Fibroblast of skin of right biceps (primary cell): ENCODE measurements at regions not wholly inside any gene's neighbourhood (a gene's known extent, or its start where the extent isn't known, plus 50 kb on each side); places are given as distances from the start of the nearest gene placed in this dataset.

Experiments
- DNase-seq: peaks from one replicate; pipeline ENCODE4 v3.0.0-alpha.2; 2013

DNA sequence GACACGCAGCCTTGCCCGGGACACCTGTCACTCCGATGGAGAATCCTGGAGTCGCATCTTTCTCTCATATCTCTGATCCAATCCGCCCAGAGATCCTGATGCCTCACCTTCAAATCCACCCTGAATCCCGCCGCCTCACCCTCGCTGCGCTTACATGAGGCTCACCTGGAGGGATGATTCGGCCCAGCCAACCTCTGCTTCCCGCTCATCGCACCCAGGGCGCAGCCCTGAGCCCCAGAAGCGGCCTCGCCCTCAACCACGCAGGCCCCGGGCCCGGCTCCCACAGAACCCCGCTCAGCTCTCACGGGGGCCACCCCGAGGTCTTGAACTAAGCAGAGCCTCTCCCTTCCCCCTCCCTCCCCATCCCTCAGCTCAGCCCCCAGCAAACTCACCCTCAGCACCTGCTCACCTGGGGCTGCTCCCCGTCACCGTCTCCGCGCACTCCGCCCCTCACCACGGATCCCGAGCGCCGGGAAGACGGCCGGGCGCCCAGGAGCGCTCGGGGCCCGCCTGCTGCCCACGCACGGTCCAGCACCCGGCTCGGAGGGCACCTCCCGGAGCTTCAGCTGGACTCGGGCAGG, 160.0 kb downstream of the NDUFA10 start:
- DNase-seq = no peak

DNA sequence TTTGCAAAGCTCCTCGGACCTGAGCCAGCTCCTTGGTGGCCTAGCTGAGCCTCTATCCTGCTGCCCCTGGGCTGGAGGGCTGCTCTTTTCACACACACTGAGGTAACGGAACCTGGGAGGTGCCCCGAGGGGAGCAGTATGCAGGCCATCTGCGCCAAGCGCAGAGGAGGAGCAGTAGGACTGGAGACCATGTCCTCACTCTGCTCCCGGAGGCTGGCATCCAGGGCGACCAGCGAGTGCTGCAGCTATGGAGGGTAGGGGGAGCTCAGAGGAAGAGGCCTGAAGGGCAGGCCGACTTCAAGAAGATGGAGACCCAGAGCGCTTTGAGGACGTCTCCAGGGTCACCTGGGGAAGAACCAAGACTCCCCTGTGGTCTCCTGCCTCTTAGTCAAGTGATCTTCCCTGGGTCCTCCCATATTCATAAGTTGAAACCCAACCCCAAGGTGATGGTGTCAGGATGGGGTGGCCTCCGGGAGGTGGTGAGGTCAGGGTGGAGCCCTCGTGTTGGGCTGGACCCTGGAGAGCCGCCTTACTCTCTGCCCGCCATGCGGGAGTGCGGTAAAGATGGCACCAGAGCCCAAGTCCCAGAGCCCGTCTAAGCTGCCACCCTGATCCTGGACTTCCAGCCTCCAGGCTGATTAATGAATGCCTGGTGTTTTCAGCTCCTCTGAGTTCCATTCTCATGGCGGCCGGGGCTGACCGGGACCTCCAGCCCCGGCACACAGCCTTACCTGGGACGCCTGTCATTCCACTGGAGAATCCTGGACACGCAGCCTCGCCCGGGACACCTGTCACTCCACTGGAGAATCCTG, 160.7 kb downstream of the NDUFA10 start:
- DNase-seq = no peak

DNA sequence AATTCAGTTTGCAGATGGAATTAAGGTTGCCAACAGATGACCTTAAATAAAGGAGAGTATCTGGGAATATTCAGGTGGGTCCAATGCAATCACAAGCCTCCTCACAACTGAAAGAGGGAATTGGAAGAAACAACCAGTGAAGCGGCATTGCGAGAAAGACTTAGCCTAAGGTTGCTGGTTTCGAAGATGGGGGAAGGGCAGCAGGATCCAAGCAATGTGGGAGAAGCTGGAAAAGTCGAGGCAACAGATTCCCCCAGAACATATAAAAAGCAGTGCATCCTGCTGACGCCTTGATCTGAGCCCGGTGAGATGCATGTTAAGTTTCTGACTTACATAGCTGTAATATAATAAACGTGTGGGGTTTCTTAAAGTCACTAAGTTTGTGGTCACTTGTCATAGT, 162.5 kb downstream of the NDUFA10 start:
- DNase-seq = no peak

DNA sequence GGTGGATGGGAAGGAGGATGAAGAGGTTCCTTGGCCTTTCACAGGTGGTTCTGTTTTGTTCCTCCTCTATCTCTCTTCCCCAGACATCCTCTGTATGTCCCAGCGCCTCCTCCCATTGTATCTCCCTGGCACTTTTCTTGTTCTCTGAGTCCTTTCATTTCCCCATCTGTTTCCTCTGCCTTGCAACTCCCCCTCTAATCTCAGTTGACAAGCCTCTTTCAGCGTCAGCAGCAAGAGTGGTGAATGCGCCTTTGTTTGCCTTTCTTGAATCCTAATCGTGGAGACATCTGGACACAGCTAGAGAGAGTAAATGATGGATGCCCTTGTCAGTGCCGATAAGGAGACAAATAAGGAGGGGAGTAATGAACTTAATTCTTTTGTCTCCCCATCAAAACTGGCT, 167.0 kb downstream of the NDUFA10 start:
- DNase-seq = no peak

DNA sequence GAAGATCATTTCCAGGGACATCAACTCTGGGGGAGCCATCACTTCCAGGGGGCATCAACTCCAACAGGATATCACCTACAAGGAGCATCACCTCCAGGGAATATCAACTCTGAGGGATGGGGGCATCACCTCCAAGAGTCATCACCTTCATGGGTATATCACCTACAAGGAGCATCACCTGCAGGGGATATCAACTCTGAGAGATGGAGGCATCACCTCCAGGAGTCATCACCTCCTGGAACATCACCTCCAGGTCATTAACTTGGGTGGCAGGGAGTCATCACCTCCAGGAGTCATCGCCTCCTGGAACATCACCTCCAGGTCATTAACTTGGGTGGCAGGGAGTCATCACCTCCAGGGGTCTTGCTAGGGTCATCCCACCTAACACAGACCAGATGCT, 167.6 kb downstream of the NDUFA10 start:
- DNase-seq = no peak

DNA sequence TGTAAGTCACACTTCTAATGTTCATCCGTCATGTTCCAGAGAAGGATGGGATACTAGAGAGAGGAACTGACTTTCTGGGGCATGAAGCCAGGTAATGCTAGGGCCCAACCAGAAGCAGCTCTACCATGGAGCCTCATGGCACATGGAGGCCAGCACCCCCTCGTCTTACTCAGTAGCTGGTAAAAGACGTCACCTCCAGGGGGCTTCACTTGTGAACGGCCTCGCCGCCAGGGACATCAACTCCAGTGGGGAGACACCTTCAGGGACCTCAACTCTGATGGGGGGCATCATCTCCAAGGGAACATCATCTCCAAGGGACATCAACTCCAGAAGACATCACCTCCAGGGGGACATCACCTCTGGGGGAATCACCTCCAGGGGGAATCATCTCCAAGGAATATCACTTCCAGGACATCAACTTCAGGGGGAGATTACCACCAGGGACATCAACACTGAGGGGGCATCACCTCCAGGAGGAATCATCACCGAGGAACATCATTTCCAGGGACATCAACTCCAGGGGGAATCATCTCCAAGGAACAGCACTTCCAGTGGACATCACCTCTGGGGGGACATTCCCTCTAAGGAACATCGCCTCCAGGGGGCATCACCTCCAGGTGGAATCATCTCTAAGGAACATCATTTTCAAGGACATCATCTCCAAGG, 168.4 kb downstream of the NDUFA10 start:
- DNase-seq = no peak

DNA sequence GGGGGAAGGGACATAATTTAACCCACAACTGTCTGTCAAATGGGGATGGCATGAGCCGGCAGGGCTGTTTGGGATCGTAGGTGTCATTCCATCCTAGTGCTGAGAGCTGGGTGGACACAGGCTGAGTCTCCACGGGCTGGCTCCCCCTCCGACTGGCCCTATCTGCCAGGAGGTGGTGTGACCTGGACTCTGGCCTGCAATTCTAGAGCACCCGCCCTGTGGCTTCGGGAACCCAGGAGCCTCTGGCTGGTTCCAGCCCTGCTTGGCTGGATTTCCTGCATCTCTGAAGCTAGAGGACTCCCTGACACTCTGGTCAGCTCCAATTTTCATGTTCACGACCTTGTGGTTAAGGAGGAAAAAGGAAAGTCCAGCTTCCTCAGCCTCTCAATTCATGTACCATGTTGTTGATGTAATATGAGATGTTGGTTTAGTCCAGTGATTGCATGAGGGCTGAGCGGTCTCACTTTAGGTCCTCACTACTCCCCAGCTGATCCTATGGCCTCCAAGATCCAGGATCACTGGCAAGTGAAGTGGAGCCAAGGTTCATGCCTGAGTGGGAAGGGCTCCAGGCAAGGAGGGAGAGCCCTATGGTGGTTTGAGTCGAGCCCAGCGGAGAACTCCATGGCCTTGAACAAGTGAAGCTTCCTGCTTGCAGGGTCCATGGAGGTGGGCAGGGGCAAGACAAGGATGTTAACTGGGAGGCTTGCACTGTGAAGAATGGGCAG, 169.1 kb downstream of the NDUFA10 start:
- DNase-seq = no peak

DNA sequence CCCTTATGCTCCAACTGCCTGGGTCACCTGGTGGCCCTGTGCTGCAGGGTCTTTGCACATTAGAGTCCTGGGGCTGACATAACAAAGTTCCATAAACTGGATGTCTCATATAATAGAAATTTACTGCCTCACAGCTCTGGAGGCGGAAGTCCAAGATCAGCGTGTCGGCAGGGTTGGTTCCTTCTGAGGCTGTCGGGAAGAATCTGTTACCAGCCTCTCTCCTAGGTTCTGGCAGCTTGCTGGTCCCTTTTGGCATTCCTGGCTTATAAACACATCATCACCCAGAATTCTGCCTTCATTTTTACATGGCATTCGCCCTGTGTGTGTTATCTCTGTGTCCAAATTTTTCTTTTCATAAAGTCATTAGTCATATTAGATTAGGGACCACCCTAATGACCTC, 170.5 kb downstream of the NDUFA10 start:
- no peak for DNase-seq

DNA sequence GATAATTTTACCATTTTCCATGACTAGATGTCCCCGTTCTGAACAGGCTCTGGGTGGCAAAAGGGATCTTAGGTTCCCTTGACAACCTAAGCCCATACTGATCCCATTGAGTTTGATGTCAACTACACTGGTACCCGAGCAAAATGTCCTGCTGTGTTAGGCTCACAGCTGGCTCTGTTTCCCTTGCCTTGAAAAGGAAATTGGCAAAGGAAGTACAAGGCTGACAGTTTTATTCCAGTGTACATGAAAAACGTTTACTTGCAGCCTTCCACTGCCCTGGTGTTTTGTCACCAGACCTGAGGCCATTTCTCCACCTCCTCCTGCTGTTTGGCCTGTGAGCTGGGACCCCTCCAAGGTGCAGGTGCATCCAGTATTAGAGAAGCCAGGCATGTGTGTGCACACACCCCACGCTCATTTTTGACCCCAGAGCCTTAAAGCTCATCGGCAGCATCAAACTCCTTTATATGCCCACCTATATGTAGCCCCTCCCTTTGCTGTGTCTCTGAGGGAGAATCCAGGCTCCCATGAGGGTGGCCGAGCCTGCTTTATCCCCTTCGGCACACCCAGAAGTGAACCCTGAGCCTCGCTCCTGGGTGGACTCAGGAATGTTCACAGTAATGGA, 171.3 kb downstream of the NDUFA10 start:
- no peak for DNase-seq

DNA sequence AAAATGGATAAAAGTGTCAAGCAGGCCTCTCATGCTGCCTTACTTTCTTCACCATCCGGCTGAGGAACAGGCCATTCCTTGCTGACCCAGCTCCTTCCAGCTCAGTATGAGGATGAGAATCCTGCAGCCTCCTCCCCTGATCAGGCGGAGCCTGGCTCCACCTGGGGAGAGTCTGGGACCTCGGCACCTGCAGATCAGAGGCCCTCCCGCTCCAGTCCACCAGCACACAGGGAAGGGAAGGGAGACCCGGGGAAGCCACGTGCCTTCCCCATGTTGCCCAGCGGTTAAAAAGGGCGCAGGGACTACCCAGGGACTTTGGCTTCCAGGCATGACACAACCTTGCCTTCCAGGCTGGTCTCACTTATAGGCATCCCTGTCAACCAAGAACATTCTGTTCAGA, 172.0 kb downstream of the NDUFA10 start:
- no peak for DNase-seq

DNA sequence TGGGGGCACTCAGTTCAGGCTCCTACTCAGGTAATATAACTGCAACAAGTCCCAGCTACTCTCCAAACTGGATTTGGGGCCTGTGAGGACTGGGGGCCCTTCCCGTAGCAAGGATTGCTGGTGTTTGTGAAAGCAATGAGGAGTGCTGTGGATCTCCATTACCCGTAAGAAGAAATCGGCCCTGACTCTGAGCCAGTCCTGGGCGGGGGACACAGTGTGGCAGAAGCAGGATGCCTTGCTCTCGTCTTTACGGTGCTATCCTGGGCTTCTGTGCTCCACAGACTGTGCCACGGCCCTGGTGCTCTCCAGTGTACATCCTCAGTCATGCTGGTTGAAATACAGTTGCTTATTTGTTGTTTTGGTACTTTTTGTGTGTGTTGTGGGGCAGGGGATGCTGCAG, 172.9 kb downstream of the NDUFA10 start:
- no peak for DNase-seq

DNA sequence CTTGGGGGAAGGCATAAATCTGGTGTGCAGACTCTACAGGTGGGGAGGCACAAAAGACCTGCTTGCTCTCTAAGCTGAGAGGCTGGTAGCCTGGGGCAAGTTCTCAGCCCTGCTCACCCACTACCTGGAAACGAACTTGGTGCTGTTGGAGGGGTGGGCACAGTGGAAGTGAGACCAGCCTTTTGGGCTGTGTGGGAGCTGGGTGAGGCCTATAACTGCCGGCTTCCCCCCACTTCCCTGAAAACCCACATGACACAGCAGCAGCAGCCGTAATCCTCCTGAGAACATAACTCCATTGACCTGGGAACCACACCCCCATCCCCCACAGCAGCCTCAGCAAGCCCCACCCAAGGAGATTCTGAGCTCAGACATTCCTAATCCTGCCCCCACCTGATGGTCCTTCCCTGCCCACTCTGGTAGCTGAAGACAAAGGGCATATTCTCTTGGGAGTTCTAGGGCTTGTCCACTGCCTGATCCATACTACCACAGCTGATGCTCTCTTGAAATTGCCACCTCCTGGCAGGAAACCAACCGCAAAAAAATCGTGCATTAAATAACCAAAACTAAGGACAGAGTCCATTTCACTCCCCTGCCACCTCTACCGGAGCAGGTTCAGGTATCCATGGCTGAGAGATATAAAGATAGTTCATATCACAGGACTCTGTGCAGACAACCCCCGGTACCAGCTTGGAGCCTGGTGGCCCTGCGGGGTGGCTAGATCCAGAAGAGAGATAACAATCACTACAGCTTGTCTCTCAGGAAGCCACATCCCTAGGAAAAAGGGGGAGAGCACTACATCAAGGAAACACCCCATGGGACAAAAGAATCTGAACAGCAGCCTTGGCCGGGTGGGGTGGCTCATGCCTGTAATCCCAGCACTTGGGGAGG, 178.1 kb downstream of the NDUFA10 start:
- DNase-seq = no peak

DNA sequence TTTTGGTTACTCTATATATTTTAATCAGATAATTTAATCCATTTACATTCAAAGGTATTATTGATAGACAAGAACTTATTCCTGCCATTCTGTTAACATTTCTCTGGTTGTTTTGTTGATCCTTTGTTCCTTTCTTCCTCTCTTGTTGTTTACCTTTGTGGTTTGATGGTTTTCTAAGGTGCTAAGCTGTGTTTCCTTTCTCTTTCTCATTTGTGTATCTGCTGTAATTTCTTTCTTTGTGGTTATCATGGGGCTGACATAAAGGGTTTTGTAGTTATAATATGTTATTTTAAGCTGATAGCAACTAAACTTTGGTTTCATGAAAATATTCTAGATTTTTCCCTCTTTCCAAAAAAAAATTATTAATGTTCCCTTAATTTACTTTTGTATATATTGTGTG, 179.2 kb downstream of the NDUFA10 start:
- DNase-seq = no peak

DNA sequence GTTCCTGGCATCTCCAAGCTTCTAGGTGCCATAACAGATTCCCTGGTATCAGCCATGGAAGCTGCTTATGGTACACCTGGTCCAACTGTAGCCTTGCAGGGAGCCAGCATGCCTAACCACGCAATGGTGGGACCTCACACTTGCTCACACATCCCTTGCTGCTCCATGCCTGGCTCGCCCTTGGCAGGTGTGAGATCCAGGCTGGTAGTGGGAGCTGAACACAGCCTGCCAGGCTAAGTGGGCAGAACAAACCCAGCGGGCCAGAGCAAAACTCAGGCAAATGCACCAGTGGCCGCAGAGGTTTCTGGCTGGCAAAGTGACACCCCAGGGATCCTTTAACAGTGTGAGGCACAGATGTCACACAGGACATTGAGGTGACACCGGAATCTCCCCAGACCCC, 185.8 kb downstream of the NDUFA10 start:
- DNase-seq = no peak

DNA sequence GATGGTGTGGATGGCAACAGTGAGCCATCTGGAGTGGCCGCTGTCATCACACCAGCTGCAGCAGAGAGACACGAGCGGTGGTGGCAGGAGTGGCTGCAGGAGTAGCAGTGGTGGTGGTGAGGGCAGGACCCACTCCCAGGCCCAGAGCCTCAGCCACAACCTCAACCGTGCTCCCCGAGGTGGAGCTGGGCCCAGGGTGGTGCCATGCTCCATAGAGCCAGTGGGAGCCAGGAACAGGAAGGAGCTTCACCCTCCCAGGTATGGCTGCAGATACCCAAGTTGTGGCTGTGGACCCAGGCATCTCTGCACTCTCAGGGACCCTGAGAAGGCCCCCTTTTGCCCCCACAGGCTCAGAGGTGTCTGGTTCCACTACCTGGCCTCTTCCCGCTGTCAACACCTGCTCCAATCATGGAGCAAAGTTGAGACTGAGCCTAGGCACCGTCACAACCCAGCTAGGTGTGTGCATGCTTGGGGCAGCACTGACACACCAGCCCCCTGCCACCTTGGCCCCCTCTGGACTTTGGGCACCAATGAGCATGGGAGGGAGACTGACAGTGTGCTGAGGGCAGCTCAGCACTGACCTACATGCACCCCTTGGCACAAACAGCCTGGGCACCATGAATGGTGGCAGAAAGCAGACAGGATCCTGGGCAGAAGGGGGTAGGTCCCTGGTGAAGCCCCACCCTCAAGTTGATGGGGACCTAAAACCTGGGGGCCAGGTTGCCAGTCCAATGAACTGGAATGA, 188.9 kb downstream of the NDUFA10 start:
- DNase-seq = no peak

DNA sequence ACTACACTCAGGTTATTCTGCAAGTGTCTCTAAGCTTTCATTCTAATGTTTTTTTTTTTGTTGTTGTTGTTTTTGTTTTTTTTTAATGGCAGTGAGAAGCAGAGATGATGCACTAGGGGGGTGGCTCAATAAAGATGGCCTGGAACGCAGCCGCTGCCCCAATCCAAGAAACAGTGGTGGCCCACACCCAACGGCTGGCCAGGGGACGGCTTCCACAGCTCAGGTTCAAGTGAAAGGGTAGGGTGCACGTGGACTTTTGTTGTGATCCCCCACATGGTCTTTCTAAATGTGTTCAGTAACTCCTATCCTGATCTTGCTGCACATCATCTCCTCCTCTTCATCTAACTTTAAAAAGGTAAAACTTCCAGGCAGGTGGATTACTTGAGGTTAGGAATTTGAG, 190.1 kb downstream of the NDUFA10 start:
- no peak for DNase-seq

DNA sequence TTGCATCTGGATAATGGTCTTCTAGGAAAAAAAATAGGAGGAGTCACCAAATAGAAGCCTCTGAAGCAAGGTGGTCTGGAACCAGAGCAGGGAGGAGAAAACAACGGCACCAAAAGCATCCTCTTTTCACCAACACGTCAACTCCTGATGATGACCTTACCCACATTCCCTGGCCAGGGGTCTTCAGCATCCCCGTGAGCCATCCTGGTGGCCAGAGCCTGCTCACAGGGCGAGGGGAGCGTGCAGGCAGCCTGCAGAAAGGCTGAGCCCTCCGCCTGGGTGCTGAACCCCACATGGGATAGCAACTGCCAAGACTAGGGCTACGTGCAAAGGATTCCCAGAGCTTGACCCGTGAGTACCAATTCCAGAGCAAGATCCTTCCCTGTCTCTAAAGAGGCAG, 191.0 kb downstream of the NDUFA10 start:
- DNase-seq = no peak

DNA sequence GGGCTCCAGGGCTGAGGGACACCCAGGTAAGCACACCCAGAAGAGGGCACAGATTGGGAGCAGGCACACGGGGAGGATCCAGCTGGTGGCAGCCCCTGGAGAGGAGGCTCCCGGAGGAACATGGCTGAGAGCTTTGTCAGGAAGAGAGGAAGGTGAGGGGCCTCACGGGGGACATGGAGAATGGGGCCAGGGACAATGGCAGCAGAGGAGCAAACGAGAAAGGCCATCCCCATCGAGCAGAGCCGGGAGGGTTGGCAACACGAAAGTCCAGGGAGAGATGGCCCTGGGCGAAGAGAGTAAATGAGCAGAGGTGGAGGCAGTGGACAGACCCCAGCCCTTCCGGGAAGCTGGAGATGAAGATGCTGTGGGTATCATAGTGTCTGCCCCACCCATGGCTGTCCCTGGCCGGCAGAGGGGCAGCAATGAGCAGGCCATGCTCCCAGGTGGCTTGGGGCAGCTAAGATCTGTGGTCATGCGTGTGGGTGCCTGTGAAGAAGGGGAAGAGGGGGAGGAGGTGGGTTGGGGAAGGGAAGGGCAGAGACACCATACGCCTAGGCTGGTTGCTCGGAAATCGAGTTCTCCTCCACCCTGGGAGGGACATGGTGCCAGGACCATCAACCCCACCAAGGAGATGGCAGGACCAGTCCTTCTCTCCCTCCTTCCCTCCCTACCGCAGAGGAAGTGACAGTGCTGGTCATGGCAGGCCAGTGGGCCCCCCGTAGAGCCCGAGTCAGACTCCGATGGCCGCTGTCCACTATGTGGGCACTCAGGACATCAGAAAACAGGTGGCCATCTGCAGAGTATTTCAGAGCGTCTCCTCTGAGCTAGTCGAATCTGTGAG, 191.7 kb downstream of the NDUFA10 start:
- no peak for DNase-seq

DNA sequence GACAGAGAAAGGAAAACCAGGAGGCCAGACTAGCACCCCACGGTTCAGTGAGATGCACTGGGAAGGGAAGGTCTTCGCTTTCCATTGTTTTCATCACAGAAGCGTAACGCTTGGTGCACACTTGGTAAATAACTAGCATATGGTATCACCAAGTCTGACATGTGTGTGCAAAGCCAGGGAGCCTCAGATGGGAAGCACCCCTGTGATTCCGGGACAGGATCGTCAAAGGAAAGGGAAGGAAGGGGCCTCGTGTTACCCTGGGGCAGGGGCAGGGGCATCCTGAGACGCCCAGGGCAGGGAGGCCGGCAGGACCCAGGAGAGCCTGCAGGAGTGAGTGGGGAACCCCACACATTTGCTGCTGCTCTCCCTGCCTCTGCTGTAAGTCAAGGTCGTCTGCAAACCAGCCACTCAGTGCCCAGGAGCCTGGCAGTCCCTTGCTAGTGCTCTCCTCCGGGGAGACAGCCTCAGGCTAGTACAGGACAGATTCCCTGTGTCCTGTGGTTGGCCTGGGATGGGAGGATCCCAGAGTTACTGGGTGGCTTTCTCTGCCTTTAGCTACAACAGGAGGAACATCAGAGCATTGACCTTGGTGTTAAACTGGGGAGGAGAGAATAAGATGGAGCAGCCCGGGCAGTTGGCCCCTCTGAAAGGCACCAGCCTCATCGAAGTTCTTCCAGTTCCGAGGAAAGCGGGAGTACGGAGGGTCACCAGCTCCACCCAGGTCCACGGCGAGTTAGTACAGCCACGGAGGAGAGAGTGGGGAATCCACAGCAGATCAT, 192.5 kb downstream of the NDUFA10 start:
- no peak for DNase-seq
